ENCODE measurements at regions not wholly inside any gene's neighbourhood (a gene's known extent, or its start where the extent isn't known, plus 50 kb on each side); places are given as distances from the start of the nearest gene placed in this dataset.

- DNase-seq (ENCODE audit: low read depth, low spot score) = no peak
- no peak for TF ChIP-seq CTCF (IDR thresholded peaks at IDR 0.05; ENCODE audit: low read depth, low read length)
- CTCF ChIA-PET = interaction anchor here (0.6 kb wide), 1 partner anchor 30 kb away, joined by 3 read pairs; no protein-coding TSS in a partner anchor
- H3K9me3 ChIP-seq (ENCODE audit: control insufficient read depth, insufficient read depth, low read length) = no peaks in the 10 kb centered on the region; the same call in none of the 2 replicates
- H3K27ac ChIP-seq (ENCODE audit: low read depth, low read length) = no peak overlapping the region
- POLR2A ChIA-PET = no interaction called here
- H3K27me3 ChIP-seq (ENCODE audit: control insufficient read depth, insufficient read depth, low read length) = no peaks in the 10 kb centered on the region
- H3K4me3 ChIP-seq (ENCODE audit: low read depth, low read length) = no peak overlapping the region
Measured at GRCh38 chr13:97520061-97520460, 86.1 kb downstream of the RAP2A start.

GRCh38 chr13:97520866-97521265, 86.9 kb downstream of the RAP2A start:
- no peak for DNase-seq (ENCODE audit: low read depth, low spot score)
- TF ChIP-seq CTCF (IDR thresholded peaks at IDR 0.05; ENCODE audit: low read depth, low read length) = no peak
- Histone ChIP-seq H3K9me3 (ENCODE audit: control insufficient read depth, insufficient read depth, low read length) (no peaks in the 10 kb centered on the region; the same call in none of the 2 replicates), H3K27ac (ENCODE audit: low read depth, low read length) (no peak overlapping the region), H3K4me3 (ENCODE audit: low read depth, low read length) (no peak overlapping the region), H3K27me3 (ENCODE audit: control insufficient read depth, insufficient read depth, low read length) (no peaks in the 10 kb centered on the region)
- CTCF ChIA-PET = no interaction called here
- POLR2A ChIA-PET = no interaction called here

- POLR2A ChIA-PET = no interaction called here
- TF ChIP-seq CTCF (IDR thresholded peaks at IDR 0.05; ENCODE audit: low read depth, low read length) = no peak
- Histone ChIP-seq H3K4me3 (ENCODE audit: low read depth, low read length) (no peak overlapping the region), H3K27ac (ENCODE audit: low read depth, low read length) (no peak overlapping the region), H3K27me3 (ENCODE audit: control insufficient read depth, insufficient read depth, low read length) (no peaks in the 10 kb centered on the region), H3K9me3 (ENCODE audit: control insufficient read depth, insufficient read depth, low read length) (no peaks in the 10 kb centered on the region; the same call in none of the 2 replicates)
- CTCF ChIA-PET = no interaction called here
- no peak for DNase-seq (ENCODE audit: low read depth, low spot score)
Measured at GRCh38 chr13:97521726-97522125, 87.8 kb downstream of the RAP2A start.

- POLR2A ChIA-PET = no interaction called here
- CTCF ChIA-PET = no interaction called here
- TF ChIP-seq CTCF (IDR thresholded peaks at IDR 0.05; ENCODE audit: low read depth, low read length) = no peak
- no peak overlapping the region for H3K4me3 ChIP-seq (ENCODE audit: low read depth, low read length)
- no peak overlapping the region for H3K27ac ChIP-seq (ENCODE audit: low read depth, low read length)
- no peak for DNase-seq (ENCODE audit: low read depth, low spot score)
- H3K9me3 ChIP-seq (ENCODE audit: control insufficient read depth, insufficient read depth, low read length) = no peaks in the 10 kb centered on the region; the same call in none of the 2 replicates
- H3K27me3 ChIP-seq (ENCODE audit: control insufficient read depth, insufficient read depth, low read length) = no peaks in the 10 kb centered on the region
Measured at GRCh38 chr13:97522243-97522642, 88.3 kb downstream of the RAP2A start.

GRCh38 chr13:97526556-97526955, 92.6 kb downstream of the RAP2A start:
- H3K4me3 ChIP-seq (ENCODE audit: low read depth, low read length) = no peak overlapping the region
- ChIA-PET POLR2A (no interaction called here), CTCF (interaction anchor here (0.6 kb wide), 1 partner anchor 49 kb away, joined by 9 read pairs; no protein-coding TSS in a partner anchor)
- no peaks in the 10 kb centered on the region for H3K9me3 ChIP-seq (ENCODE audit: control insufficient read depth, insufficient read depth, low read length)
- TF ChIP-seq CTCF (IDR thresholded peaks at IDR 0.05; ENCODE audit: low read depth, low read length) = no peak
- DNase-seq (ENCODE audit: low read depth, low spot score) = no peak
- no peaks in the 10 kb centered on the region for H3K27me3 ChIP-seq (ENCODE audit: control insufficient read depth, insufficient read depth, low read length)
- H3K27ac ChIP-seq (ENCODE audit: low read depth, low read length) = no peak overlapping the region

Data from AG04450 (cell line).